K562 (cell line): ENCODE measurements at regions not wholly inside any gene's neighbourhood (a gene's known extent, or its start where the extent isn't known, plus 50 kb on each side); places are given as distances from the start of the nearest gene placed in this dataset.

Source experiments
- ATAC-seq: fragments of 200-7000 bp; cut with Tn5 transposase; 3 replicates; pipeline ENCODE4 v1.9.1; 2020; ENCODE audit warnings: moderate library complexity
- BruUV-seq: library from RNA; stranded (reverse); fragments of 400-500 nt; replicated peaks from 2 replicates; lab custom pipeline; 2021; lab: Mats Ljungman, UMichigan
- CTCF ChIA-PET: fragments of 300-600 bp; formaldehyde crosslinking; extraction: SDS; loops from one replicate; lab custom pipeline; 2021; ENCODE audit warnings: low intra/inter-chr PET ratio; lab: Yijun Ruan, JAX
- POLR2A ChIA-PET: fragments of 300-600, 350-650 bp; sonication (Branson Sonifier 250); formaldehyde crosslinking; extraction: SDS; loops from one replicate; lab custom pipeline; 2021; ENCODE audit warnings: antibody characterized with exemption, inconsistent platforms; lab: Yijun Ruan, JAX
- DNase-seq, 4 experiments: peaks; one replicate each; pipeline versions ENCODE4 v3.0.0 to v3.0.0-alpha.2; 2011 to 2018; ENCODE audit warnings: low spot score in 3 of 4, mixed read lengths in 3 of 4; ENCODE audit errors: extremely low read depth in 1 of 4
- FAIRE-seq: peaks from 2 replicates; lab custom pipeline; 2011; peaks lifted over from hg19 to GRCh38; lab: Jason Lieb, UNC
- H2AFZ ChIP-seq: 2 replicates; pipeline ENCODE4 v1.6.0; 2011; ENCODE audit warnings: low read depth, low read length, control low read depth, inconsistent platforms
- H3K27ac ChIP-seq: fragments of 200-600 bp; 3 replicates; pipeline ENCODE4 v1.8.0; 2011; ENCODE audit warnings: low read depth, mild to moderate bottlenecking, control low read depth, inconsistent platforms, low read length, moderate library complexity, mixed read lengths; ENCODE audit errors: extremely low read depth
- H3K27me3 ChIP-seq, 2 experiments: fragments of 300-600 bp in 1 of 2; 2 replicates in 1 of 2; 3 replicates in 1 of 2; pipeline versions ENCODE4 v1.6.0 to v1.8.0; 2011; ENCODE audit warnings: inconsistent platforms in 2 of 2, low read length in 2 of 2, mild to moderate bottlenecking in 1 of 2, mixed read lengths in 1 of 2, moderate library complexity in 1 of 2; ENCODE audit not compliant: control insufficient read depth in 2 of 2, insufficient read depth in 2 of 2
- H3K36me3 ChIP-seq: fragments of 300-600 bp; 3 replicates; pipeline ENCODE4 v1.8.0; 2011; ENCODE audit warnings: mild to moderate bottlenecking, low read length, inconsistent platforms; ENCODE audit not compliant: control insufficient read depth, insufficient read depth
- H3K4me1 ChIP-seq, 2 experiments: fragments of 200-600 bp in 1 of 2; replicated peaks in 1 of 2; 2 replicates in 1 of 2; 3 replicates in 1 of 2; pipeline versions ENCODE4 v1.5.1 to v1.8.0; 2011; ENCODE audit warnings: inconsistent platforms in 2 of 2, low read length in 2 of 2, mild to moderate bottlenecking in 1 of 2, mixed read lengths in 1 of 2, moderate library complexity in 1 of 2; ENCODE audit not compliant: control insufficient read depth in 2 of 2, insufficient read depth in 2 of 2
- H3K4me2 ChIP-seq: 2 replicates; pipeline ENCODE4 v1.6.1; 2011; ENCODE audit warnings: low read length, control low read depth, inconsistent platforms, mixed read lengths; ENCODE audit not compliant: insufficient read depth
- H3K4me3 ChIP-seq: fragments of 200-600 bp; sonication (generic), shearing (Covaris generic); 2 replicates; pipeline ENCODE4 v1.5.1; 2016; ENCODE audit warnings: control low read depth, inconsistent platforms
- H3K79me2 ChIP-seq: fragments of 200-600 bp; 3 replicates; pipeline ENCODE4 v1.8.0; 2011; ENCODE audit warnings: low read length, inconsistent platforms; ENCODE audit not compliant: control insufficient read depth, insufficient read depth
- H3K9ac ChIP-seq, 2 experiments: 2 replicates each; pipeline versions ENCODE4 v1.6.0 to v1.6.1; 2011; ENCODE audit warnings: low read depth in 2 of 2, low read length in 2 of 2, control low read depth in 1 of 2, inconsistent platforms in 1 of 2, mild to moderate bottlenecking in 1 of 2, mixed read lengths in 1 of 2; ENCODE audit not compliant: insufficient read depth in 1 of 2
- H3K9me1 ChIP-seq: one replicate; pipeline ENCODE4 v1.6.0; 2011; ENCODE audit warnings: inconsistent platforms, mild to moderate bottlenecking, low read length, moderate library complexity; ENCODE audit not compliant: control insufficient read depth, insufficient read depth
- H3K9me3 ChIP-seq: replicated peaks from 2 replicates; pipeline ENCODE4 v1.5.1; 2011; ENCODE audit warnings: low read depth, low read length, inconsistent platforms; ENCODE audit not compliant: control insufficient read depth, insufficient read depth
- H4K20me1 ChIP-seq: replicated peaks from 2 replicates; pipeline ENCODE4 v1.6.1; 2011; ENCODE audit warnings: low read length, inconsistent platforms, mixed read lengths; ENCODE audit not compliant: control insufficient read depth, insufficient read depth
- CTBP1 ChIP-seq: fragments of 450-650 bp; IDR thresholded peaks from 2 replicates; pipeline ENCODE4 v1.6.1; 2016; ENCODE audit warnings: borderline replicate concordance
- HDAC2 ChIP-seq: fragments of 450-650 bp; IDR thresholded peaks from 2 replicates; pipeline ENCODE4 v1.6.1; 2016; ENCODE audit warnings: mild to moderate bottlenecking
- KAT8 ChIP-seq: fragments of 450-650 bp; IDR thresholded peaks from 2 replicates; pipeline ENCODE4 v1.6.1; 2016; ENCODE audit warnings: low read depth, mild to moderate bottlenecking
- RBM17 ChIP-seq: fragments of 200-400 bp; formaldehyde crosslinking; IDR thresholded peaks from 2 replicates; pipeline ENCODE4 v1.6.1; 2017; ENCODE audit warnings: low read depth, mild to moderate bottlenecking, low read length, borderline replicate concordance
- RFX7 ChIP-seq: fragments of 250-450 bp; sonication (Bioruptor Pico); IDR thresholded peaks from 2 replicates; pipeline ENCODE4 v1.5.1; 2021; ENCODE audit warnings: mild to moderate bottlenecking
- SRF ChIP-seq, 2 experiments: fragments of 250-450, 450-650 bp in 1 of 2; sonication (Bioruptor Pico) in 1 of 2; sonication (generic) in 1 of 2; formaldehyde crosslinking; IDR thresholded peaks; 2 replicates each; pipeline versions ENCODE4 v1.5.0 to v1.5.1; 2020 to 2022; ENCODE audit warnings: mild to moderate bottlenecking in 1 of 2, missing genetic modification reagents in 1 of 2
- STAT6 ChIP-seq: sonication (generic); formaldehyde crosslinking; IDR thresholded peaks from 2 replicates; pipeline ENCODE4 v1.8.1; 2023; ENCODE audit warnings: mild to moderate bottlenecking, missing genetic modification reagents
- TFAP4 ChIP-seq: sonication (generic); formaldehyde crosslinking; IDR thresholded peaks from 2 replicates; pipeline ENCODE4 v1.8.0; 2022; ENCODE audit warnings: missing genetic modification reagents, mild to moderate bottlenecking, moderate library complexity, borderline replicate concordance
- ZEB2 ChIP-seq: fragments of 450-650 bp; IDR thresholded peaks from 2 replicates; pipeline ENCODE4 v1.6.1; 2016
- WGBS: fragments of 100-300 bp; shearing (Covaris generic); methylation state at CpG from one replicate; pipeline ENCODE4 v1.1.6; 2016; ENCODE audit warnings: low coverage, mixed read lengths; ENCODE audit not compliant: insufficient coverage; ENCODE audit errors: missing lambda C conversion rate; 5-methylcytosine and 5-hydroxymethylcytosine counted together
- in situ Hi-C: fragments of 300-500 bp; cut with MboI; formaldehyde crosslinking; loops from 4 replicates; pipeline ENCODE4 v1.15.0; 2018; ENCODE audit warnings: inconsistent platforms, mixed read lengths
- intact Hi-C: fragments of 100-400 bp; cut with micrococcal nuclease; formaldehyde crosslinking; loops from 2 replicates; pipeline ENCODE4 v1.14.2; 2022

GRCh38 chr15:94620632-94621031 is 389.3 kb downstream of the MCTP2 start:
- no peak for TF ChIP-seq SRF (CRISPR knock-in tag; IDR thresholded peaks at IDR 0.05)
- TF ChIP-seq TFAP4 = no peak
- TF ChIP-seq RBM17 = no peak
- no peak for TF ChIP-seq KAT8
- TF ChIP-seq ZEB2 = no peak
- TF ChIP-seq STAT6 (CRISPR knock-in tag) = no peak
- no peak for TF ChIP-seq HDAC2
- no peak for TF ChIP-seq RFX7 (CRISPR knock-in tag)
- no peak for TF ChIP-seq CTBP1
- TF ChIP-seq, all 486 proteins: peak for 0
- H3K4me2 ChIP-seq = no peak overlapping the region
- no peaks in the 10 kb centered on the region for H3K79me2 ChIP-seq
- ATAC-seq (no peak), FAIRE-seq (no peak), DNase-seq (no peak)
- CTCF ChIA-PET = no interaction called here
- no peak overlapping the region for H3K4me3 ChIP-seq
- no peaks in the 10 kb centered on the region for H3K9me1 ChIP-seq
- intact Hi-C loops (no loop called here), in situ Hi-C loops (no loop called here)
- no peak overlapping the region for H3K9ac ChIP-seq
- no peak overlapping the region for H3K27ac ChIP-seq
- no peaks in the 10 kb centered on the region for H4K20me1 ChIP-seq
- no peaks in the 10 kb centered on the region for H3K27me3 ChIP-seq
- no peak overlapping the region for H2AFZ ChIP-seq
- POLR2A ChIA-PET = no interaction called here
- no TSS peak for BruUV-seq
- WGBS = 0% methylated on average over 3 of the region's 5 CpGs
- no peaks in the 10 kb centered on the region for H3K36me3 ChIP-seq
- no peaks in the 10 kb centered on the region for H3K9me3 ChIP-seq
- H3K4me1 ChIP-seq = no peaks in the 10 kb centered on the region
